ENCODE measurements at regions not wholly inside any gene's neighbourhood (a gene's known extent, or its start where the extent isn't known, plus 50 kb on each side); places are given as distances from the start of the nearest gene placed in this dataset.

- Histone ChIP-seq H3K4me3 (ENCODE audit: low read depth, low read length) (no peak overlapping the region), H3K9me3 (ENCODE audit: severe bottlenecking) (no peaks in the 10 kb centered on the region), H3K27ac (no peak overlapping the region), H3K36me3 (no peaks in the 10 kb centered on the region), H3K27me3 (ENCODE audit: insufficient read depth, low read depth, severe bottlenecking) (no peaks in the 10 kb centered on the region)
- no peak for TF ChIP-seq CTCF (IDR thresholded peaks at IDR 0.05; ENCODE audit: low read depth, low read length)
- DNase-seq = no peak
Observed at GRCh38 chr16:86429663-86430062, 80.7 kb upstream of the FOXF1 start.

- no peaks in the 10 kb centered on the region for H3K9me3 ChIP-seq (ENCODE audit: severe bottlenecking)
- H3K4me3 ChIP-seq (ENCODE audit: low read depth, low read length) = no peak overlapping the region
- no peak overlapping the region for H3K27ac ChIP-seq
- no peak for DNase-seq
- TF ChIP-seq CTCF (IDR thresholded peaks at IDR 0.05; ENCODE audit: low read depth, low read length) = no peak
- no peaks in the 10 kb centered on the region for H3K36me3 ChIP-seq
- H3K27me3 ChIP-seq (ENCODE audit: insufficient read depth, low read depth, severe bottlenecking) = no peaks in the 10 kb centered on the region
Observed at GRCh38 chr16:86430814-86431213, 79.5 kb upstream of the FOXF1 start.

GRCh38 chr16:86431540-86431939 lies 78.8 kb upstream of the FOXF1 start:
- Histone ChIP-seq H3K9me3 (ENCODE audit: severe bottlenecking) (no peaks in the 10 kb centered on the region), H3K36me3 (no peaks in the 10 kb centered on the region), H3K4me3 (ENCODE audit: low read depth, low read length) (no peak overlapping the region), H3K27me3 (ENCODE audit: insufficient read depth, low read depth, severe bottlenecking) (no peaks in the 10 kb centered on the region), H3K27ac (no peak overlapping the region)
- no peak for DNase-seq
- TF ChIP-seq CTCF (IDR thresholded peaks at IDR 0.05; ENCODE audit: low read depth, low read length) = no peak

- no peaks in the 10 kb centered on the region for H3K9me3 ChIP-seq (ENCODE audit: severe bottlenecking)
- no peaks in the 10 kb centered on the region for H3K27me3 ChIP-seq (ENCODE audit: insufficient read depth, low read depth, severe bottlenecking)
- no peak overlapping the region for H3K27ac ChIP-seq
- no peak for TF ChIP-seq CTCF (IDR thresholded peaks at IDR 0.05; ENCODE audit: low read depth, low read length)
- no peak for DNase-seq
- H3K36me3 ChIP-seq = no peaks in the 10 kb centered on the region
- H3K4me3 ChIP-seq (ENCODE audit: low read depth, low read length) = peak overlapping the region; percentile 29; the same call in 1 of the 2 replicates
Observed at GRCh38 chr16:86432048-86432447, 78.3 kb upstream of the FOXF1 start.

- Histone ChIP-seq H3K9me3 (ENCODE audit: severe bottlenecking) (no peaks in the 10 kb centered on the region), H3K27me3 (ENCODE audit: insufficient read depth, low read depth, severe bottlenecking) (no peaks in the 10 kb centered on the region), H3K4me3 (ENCODE audit: low read depth, low read length) (peak overlapping the region; percentile 29), H3K36me3 (no peaks in the 10 kb centered on the region), H3K27ac (no peak overlapping the region)
- TF ChIP-seq CTCF (IDR thresholded peaks at IDR 0.05; ENCODE audit: low read depth, low read length) = no peak
- peak; percentile 70 for DNase-seq
Observed at GRCh38 chr16:86432691-86433090, 77.6 kb upstream of the FOXF1 start.

GRCh38 chr16:86436466-86437185 lies 73.7 kb upstream of the FOXF1 start:
- no peak for TF ChIP-seq CTCF (IDR thresholded peaks at IDR 0.05; ENCODE audit: low read depth, low read length)
- Histone ChIP-seq H3K27ac (no peak overlapping the region), H3K36me3 (no peaks in the 10 kb centered on the region), H3K9me3 (ENCODE audit: severe bottlenecking) (no peaks in the 10 kb centered on the region), H3K4me3 (ENCODE audit: low read depth, low read length) (no peak overlapping the region), H3K27me3 (ENCODE audit: insufficient read depth, low read depth, severe bottlenecking) (no peaks in the 10 kb centered on the region)
- no peak for DNase-seq
